CD4-positive, CD25-positive, alpha-beta regulatory T cell (primary cell): ENCODE measurements at regions not wholly inside any gene's neighbourhood (a gene's known extent, or its start where the extent isn't known, plus 50 kb on each side); places are given as distances from the start of the nearest gene placed in this dataset.
"Not testable (repeated sequence)": the region's sequence is repeated elsewhere in the genome, so short reads cannot be mapped to it uniquely, and the experiment has no call there.

Experiments
- ATAC-seq, 2 donors: fragments of 150-1000 bp; cut with Tn5 transposase; one replicate each; pipeline ENCODE4 v1.10.0; 2021; ENCODE audit warnings: low read depth in 2 of 2, moderate number of reproducible peaks in 2 of 2, moderate library complexity in 1 of 2
- DNase-seq, 3 donors: peaks; one replicate each; pipeline versions ENCODE4 v3.0.0 to v3.0.0-alpha.2; 2012 to 2022; ENCODE audit warnings: mixed read lengths in 1 of 3
- H3K27ac ChIP-seq: one replicate; pipeline ENCODE4 v1.7.0; 2013; ENCODE audit warnings: mild to moderate bottlenecking, low read length; ENCODE audit not compliant: insufficient read depth, poor library complexity, severe bottlenecking
- H3K27me3 ChIP-seq: one replicate; pipeline ENCODE4 v1.7.0; 2013; ENCODE audit warnings: low read length; ENCODE audit not compliant: control insufficient read depth, insufficient read depth
- H3K36me3 ChIP-seq: one replicate; pipeline ENCODE4 v1.7.0; 2013; ENCODE audit warnings: mild to moderate bottlenecking, low read length, moderate library complexity; ENCODE audit not compliant: control insufficient read depth, insufficient read depth
- H3K4me1 ChIP-seq: 2 replicates; pipeline ENCODE4 v1.7.0; 2013; ENCODE audit warnings: mild to moderate bottlenecking, low read length; ENCODE audit not compliant: insufficient read depth, control insufficient read depth, poor library complexity, severe bottlenecking
- H3K4me3 ChIP-seq: one replicate; pipeline ENCODE4 v1.7.0; 2013; ENCODE audit warnings: low read depth, mild to moderate bottlenecking, low read length, moderate library complexity
- H3K9me3 ChIP-seq, 2 experiments: 1 replicate in 1 of 2; 2 replicates in 1 of 2; pipeline ENCODE4 v1.7.0; 2013; ENCODE audit warnings: low read length in 2 of 2, mild to moderate bottlenecking in 1 of 2, moderate library complexity in 1 of 2; ENCODE audit not compliant: control insufficient read depth in 2 of 2
- H3K27ac Mint-ChIP-seq, 3 donors: one replicate each; pipeline ENCODE4 v1.8.0; 2020 to 2022; ENCODE audit warnings: mild to moderate bottlenecking in 3 of 3, mixed read lengths in 3 of 3, moderate library complexity in 2 of 3
- H3K27me3 Mint-ChIP-seq: one replicate; pipeline ENCODE4 v1.8.0; 2022; ENCODE audit warnings: mild to moderate bottlenecking, mixed read lengths
- H3K36me3 Mint-ChIP-seq: one replicate; pipeline ENCODE4 v1.8.0; 2020; ENCODE audit warnings: mixed read lengths
- H3K4me1 Mint-ChIP-seq, 4 donors: one replicate each; pipeline ENCODE4 v1.8.0; 2020 to 2022; ENCODE audit warnings: mixed read lengths in 4 of 4, mild to moderate bottlenecking in 1 of 4
- H3K4me3 Mint-ChIP-seq, 4 donors: one replicate each; pipeline ENCODE4 v1.8.0; 2020 to 2022; ENCODE audit warnings: mild to moderate bottlenecking in 4 of 4, mixed read lengths in 4 of 4, moderate library complexity in 3 of 4
- H3K9me3 Mint-ChIP-seq, 7 donors: one replicate each; pipeline ENCODE4 v1.8.0; 2020 to 2022; ENCODE audit warnings: mixed read lengths in 7 of 7, mild to moderate bottlenecking in 3 of 7, moderate library complexity in 2 of 7

- Mint-ChIP-seq H3K36me3 (no peaks in the 10 kb centered on the region), H3K9me3 (peaks cover 0 to 5% (median 3%) of the 10 kb centered on the region in 7 donors), H3K4me1 (no peaks in the 10 kb centered on the region), H3K27me3 (no peaks in the 10 kb centered on the region), H3K4me3 (no peak overlapping the region), H3K27ac (no peak overlapping the region)
- H3K27me3 ChIP-seq: no peaks in the 10 kb centered on the region
- ATAC-seq (no peak), DNase-seq (peak in 1 of 3 donors; percentile 24)
- H3K27ac ChIP-seq: no peak overlapping the region
- H3K9me3 ChIP-seq: no peaks in the 10 kb centered on the region
- no peaks in the 10 kb centered on the region for H3K4me1 ChIP-seq
- no peaks in the 10 kb centered on the region for H3K36me3 ChIP-seq
- no peak overlapping the region for H3K4me3 ChIP-seq
Measured at GRCh38 chr7:110442381-110442837, 648.5 kb upstream of the LRRN3 start.

- DNase-seq: no peak
- Histone ChIP-seq H3K27ac (no peak overlapping the region), H3K36me3 (no peaks in the 10 kb centered on the region), H3K9me3 (no peaks in the 10 kb centered on the region), H3K4me1 (no peaks in the 10 kb centered on the region), H3K4me3 (no peak overlapping the region), H3K27me3 (no peaks in the 10 kb centered on the region)
- H3K27ac Mint-ChIP-seq: no peak overlapping the region
- H3K9me3 Mint-ChIP-seq: peaks cover 0 to 3% (median 0%) of the 10 kb centered on the region in 7 donors
- H3K4me3 Mint-ChIP-seq: no peak overlapping the region
- H3K27me3 Mint-ChIP-seq: no peaks in the 10 kb centered on the region
- ATAC-seq: no peak
- H3K4me1 Mint-ChIP-seq: no peaks in the 10 kb centered on the region
- H3K36me3 Mint-ChIP-seq: no peaks in the 10 kb centered on the region
Measured at GRCh38 chr7:110446658-110447057, 644.3 kb upstream of the LRRN3 start.

DNA sequence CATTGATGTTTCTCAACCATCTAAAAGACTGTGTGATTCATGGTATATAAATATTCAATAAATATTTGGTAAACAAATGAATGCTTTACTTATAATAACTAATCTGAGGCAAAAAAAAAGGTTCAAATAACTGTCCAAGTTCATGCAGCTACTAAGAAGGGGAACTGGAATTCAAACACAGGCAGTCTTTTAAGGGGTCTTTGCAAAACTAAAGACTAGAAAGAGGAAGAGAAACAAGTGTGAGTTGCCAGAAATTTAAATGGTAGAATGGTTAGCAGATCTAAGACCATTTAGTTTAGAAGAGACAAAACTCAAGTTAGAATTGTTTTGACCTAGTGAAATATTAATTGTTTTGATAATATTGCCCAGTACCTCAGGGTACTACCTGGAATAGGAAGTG, 642.0 kb upstream of the LRRN3 start:
- no peak overlapping the region for H3K27ac ChIP-seq
- H3K27me3 Mint-ChIP-seq: no peaks in the 10 kb centered on the region

GRCh38 chr7:110454713-110455112, 636.2 kb upstream of the LRRN3 start:
- Histone ChIP-seq H3K4me1 (no peaks in the 10 kb centered on the region), H3K9me3 (no peaks in the 10 kb centered on the region), H3K27ac (no peak overlapping the region), H3K36me3 (no peaks in the 10 kb centered on the region), H3K27me3 (no peaks in the 10 kb centered on the region), H3K4me3 (no peak overlapping the region)
- Mint-ChIP-seq H3K27ac (no peak overlapping the region), H3K27me3 (no peaks in the 10 kb centered on the region), H3K9me3 (peaks cover 0 to 4% (median 0%) of the 10 kb centered on the region in 7 donors), H3K4me3 (no peak overlapping the region), H3K4me1 (no peaks in the 10 kb centered on the region), H3K36me3 (no peaks in the 10 kb centered on the region)
- DNase-seq (no peak), ATAC-seq (no peak)

More for the DNA sequence above, 642.0 kb upstream of the LRRN3 start:
- no peaks in the 10 kb centered on the region for H3K36me3 Mint-ChIP-seq
- Histone ChIP-seq H3K9me3 (no peaks in the 10 kb centered on the region), H3K4me3 (no peak overlapping the region), H3K36me3 (no peaks in the 10 kb centered on the region), H3K27me3 (no peaks in the 10 kb centered on the region), H3K4me1 (no peaks in the 10 kb centered on the region)
- no peaks in the 10 kb centered on the region for H3K4me1 Mint-ChIP-seq
- peaks cover 0 to 4% (median 0%) of the 10 kb centered on the region in 7 donors for H3K9me3 Mint-ChIP-seq
- H3K27ac Mint-ChIP-seq: no peak overlapping the region
- DNase-seq (no peak), ATAC-seq (no peak)
- H3K4me3 Mint-ChIP-seq: no peak overlapping the region

DNA sequence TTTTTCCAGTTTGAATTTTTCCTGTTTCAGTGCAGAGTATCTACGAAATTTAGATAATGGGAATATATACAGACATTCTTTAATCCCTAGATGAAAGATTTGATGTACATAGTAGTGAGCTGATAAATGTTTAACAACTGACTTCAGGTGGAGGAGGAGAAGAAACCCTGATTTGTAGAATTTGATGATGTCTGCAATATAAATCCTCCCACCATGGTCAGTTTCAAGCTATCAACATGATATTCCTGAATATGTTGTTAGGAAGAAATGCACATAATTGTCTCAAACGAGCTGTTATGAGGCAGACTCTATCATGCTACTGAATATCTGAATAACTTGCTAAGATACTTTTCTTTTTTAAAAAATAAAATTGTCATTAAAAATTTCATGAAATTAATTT, 629.3 kb upstream of the LRRN3 start:
- H3K4me1 ChIP-seq: no peaks in the 10 kb centered on the region
- H3K4me3 Mint-ChIP-seq: no peak overlapping the region
- H3K9me3 ChIP-seq: no peaks in the 10 kb centered on the region
- no peaks in the 10 kb centered on the region for H3K36me3 ChIP-seq
- H3K27me3 Mint-ChIP-seq: no peaks in the 10 kb centered on the region
- H3K27ac ChIP-seq: no peak overlapping the region
- no peaks in the 10 kb centered on the region for H3K36me3 Mint-ChIP-seq
- no peak overlapping the region for H3K27ac Mint-ChIP-seq
- DNase-seq: no peak
- no peak for ATAC-seq
- no peaks in the 10 kb centered on the region for H3K4me1 Mint-ChIP-seq
- no peaks in the 10 kb centered on the region for H3K27me3 ChIP-seq
- no peak overlapping the region for H3K4me3 ChIP-seq
- H3K9me3 Mint-ChIP-seq: peaks cover 0 to 7% (median 0%) of the 10 kb centered on the region in 7 donors

GRCh38 chr7:110470420-110470819, 620.5 kb upstream of the LRRN3 start:
- no peaks in the 10 kb centered on the region for H3K36me3 ChIP-seq
- no peaks in the 10 kb centered on the region for H3K27me3 Mint-ChIP-seq
- DNase-seq (no peak), ATAC-seq (no peak)
- H3K4me1 ChIP-seq: no peaks in the 10 kb centered on the region
- H3K27ac ChIP-seq: no peak overlapping the region
- no peak overlapping the region for H3K27ac Mint-ChIP-seq
- H3K27me3 ChIP-seq: no peaks in the 10 kb centered on the region
- H3K4me3 Mint-ChIP-seq: no peak overlapping the region
- H3K4me1 Mint-ChIP-seq: no peaks in the 10 kb centered on the region
- no peaks in the 10 kb centered on the region for H3K9me3 ChIP-seq
- no peaks in the 10 kb centered on the region for H3K36me3 Mint-ChIP-seq
- no peak overlapping the region for H3K4me3 ChIP-seq
- peaks cover 0 to 5% (median 3%) of the 10 kb centered on the region in 7 donors for H3K9me3 Mint-ChIP-seq

DNA sequence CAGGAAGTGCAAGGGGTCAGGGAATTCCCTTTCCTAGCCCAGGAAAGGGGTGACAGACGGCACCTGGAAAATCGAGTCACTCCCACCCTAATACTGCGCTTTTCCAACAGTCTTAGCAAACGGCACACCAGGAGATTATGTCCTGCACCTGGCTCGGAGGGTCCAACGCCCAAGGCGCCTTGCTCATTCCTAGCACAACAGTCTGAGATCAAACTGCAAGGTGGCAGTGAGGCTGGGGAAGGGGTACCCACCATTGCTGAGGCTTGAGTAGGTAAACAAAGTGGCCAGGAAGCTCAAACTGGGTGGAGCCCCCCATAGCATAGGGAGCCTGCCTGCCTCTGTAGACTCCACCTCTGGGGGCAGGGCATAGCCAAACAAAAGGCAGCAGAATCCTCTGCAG, 618.5 kb upstream of the LRRN3 start:
- H3K27me3 Mint-ChIP-seq, H3K4me1 ChIP-seq, H3K4me3 Mint-ChIP-seq, H3K4me3 ChIP-seq, H3K27me3 ChIP-seq, DNase-seq, H3K4me1 Mint-ChIP-seq, ATAC-seq, H3K36me3 Mint-ChIP-seq, H3K27ac ChIP-seq, H3K9me3 Mint-ChIP-seq, H3K27ac Mint-ChIP-seq, H3K36me3 ChIP-seq, H3K9me3 ChIP-seq: not testable (repeated sequence)

- Histone ChIP-seq H3K4me1 (no peaks in the 10 kb centered on the region), H3K4me3 (no peak overlapping the region), H3K9me3 (no peaks in the 10 kb centered on the region), H3K27ac (no peak overlapping the region), H3K36me3 (no peaks in the 10 kb centered on the region), H3K27me3 (no peaks in the 10 kb centered on the region)
- Mint-ChIP-seq H3K27me3 (no peaks in the 10 kb centered on the region), H3K27ac (no peak overlapping the region), H3K9me3 (peaks cover 0 to 20% (median 14%) of the 10 kb centered on the region in 7 donors), H3K4me1 (no peaks in the 10 kb centered on the region), H3K36me3 (no peaks in the 10 kb centered on the region), H3K4me3 (no peak overlapping the region)
- ATAC-seq (no peak), DNase-seq (no peak)
Measured at GRCh38 chr7:110480964-110481363, 610.0 kb upstream of the LRRN3 start.
